ENCODE measurements at regions not wholly inside any gene's neighbourhood (a gene's known extent, or its start where the extent isn't known, plus 50 kb on each side); places are given as distances from the start of the nearest gene placed in this dataset.

DNA sequence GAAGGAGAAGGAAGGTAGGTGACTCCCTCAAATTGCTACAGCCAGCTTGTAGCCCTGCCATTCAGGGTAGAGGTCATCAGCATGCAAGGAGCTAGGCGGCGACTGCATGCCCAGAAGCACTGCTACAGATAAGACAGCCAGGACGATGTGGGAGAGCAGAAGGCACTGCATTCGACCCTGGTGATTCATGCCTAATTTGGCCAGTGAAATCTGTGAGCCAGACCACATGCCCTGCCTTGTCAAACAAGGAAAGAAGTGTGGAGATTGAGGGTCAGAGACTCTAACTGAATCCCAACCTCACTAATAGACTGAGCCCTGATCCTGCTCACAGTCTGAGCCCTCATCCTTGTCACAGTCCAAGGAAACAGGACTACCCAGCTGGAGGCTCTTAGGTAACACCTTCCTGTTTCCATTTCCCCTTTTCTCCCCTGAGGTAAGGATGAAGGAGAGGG is 86.6 kb downstream of the LINGO1 start:
- Histone ChIP-seq H4K5ac (ENCODE audit: insufficient read length, low read depth, low read length) (peak overlapping the region; percentile 17), H3K4me1 (ENCODE audit: insufficient read depth, low read length) (no peaks in the 10 kb centered on the region), H3K79me2 (ENCODE audit: insufficient read depth, low read length) (no peaks in the 10 kb centered on the region), H3K23ac (ENCODE audit: insufficient read length, low read depth, low read length) (peak overlapping the region; percentile 72), H3K18ac (ENCODE audit: insufficient read length, low read depth, low read length) (no peak overlapping the region), H2BK12ac (ENCODE audit: insufficient read length, low read depth, low read length) (no peak overlapping the region), H3K4me2 (ENCODE audit: insufficient read depth, insufficient read length, low read length) (no peak overlapping the region), H4K8ac (replicated peaks; ENCODE audit: insufficient read length, low read depth, low read length) (no peak overlapping the region), H2AFZ (ENCODE audit: low read length) (no peak overlapping the region), H3T11ph (ENCODE audit: low read length) (no peak overlapping the region), H2BK20ac (ENCODE audit: low read depth, low read length, poor library complexity, severe bottlenecking) (no peak overlapping the region), H2AK5ac (ENCODE audit: insufficient read length, low read length) (no peak overlapping the region), H4K91ac (ENCODE audit: insufficient read length, low read depth, low read length) (no peak overlapping the region), H3K23me2 (ENCODE audit: insufficient read length, low read depth, low read length, poor library complexity, severe bottlenecking) (no peaks in the 10 kb centered on the region), H3K4ac (ENCODE audit: low read depth, low read length) (no peak overlapping the region), H3K9ac (ENCODE audit: extremely low read depth, insufficient read length, low read length) (no peak overlapping the region), H3K27ac (ENCODE audit: insufficient read length, low read depth, low read length) (peak overlapping the region; percentile 23), H3K9me3 (ENCODE audit: control insufficient read depth, low read depth, low read length) (no peaks in the 10 kb centered on the region), H2BK5ac (ENCODE audit: insufficient read length, low read length) (no peak overlapping the region), H3K56ac (ENCODE audit: insufficient read length, low read depth, low read length) (no peak overlapping the region), H2BK15ac (ENCODE audit: low read depth, low read length) (no peak overlapping the region), H3K14ac (ENCODE audit: insufficient read depth, low read length) (no peak overlapping the region; the same call in 1 of the 2 replicates), H4K20me1 (ENCODE audit: control insufficient read depth, insufficient read depth, insufficient read length) (no peaks in the 10 kb centered on the region), H3K27me3 (ENCODE audit: insufficient read depth, low read length) (no peaks in the 10 kb centered on the region), H2BK120ac (ENCODE audit: low read depth, low read length, poor library complexity, severe bottlenecking) (no peak overlapping the region), H3K79me1 (ENCODE audit: insufficient read depth, low read depth, low read length, poor library complexity, severe bottlenecking) (no peaks in the 10 kb centered on the region)
- WGBS (ENCODE audit: extremely low coverage, insufficient read length, low lambda C conversion rate): no CpG with 5 or more reads among the region's 4 CpGs
- DNase-seq: no peak
- Mint-ChIP-seq H3K9me3 (peaks cover 2 to 6% of the 10 kb centered on the region in 2 experiments; a peak in 3 of 5 replicates), H3K27ac (no peak overlapping the region; a peak in 1 of 7 replicates), H3K4me3 (no peak overlapping the region), H3K27me3 (ENCODE audit: low read depth) (peaks cover 12% of the 10 kb centered on the region), H3K36me3 (ENCODE audit: insufficient read depth in 1 of 3, low read depth in 3 of 3) (no peaks in the 10 kb centered on the region), H3K4me1 (peaks cover 23 to 38% of the 10 kb centered on the region in 2 experiments)
- TF ChIP-seq, protein P1, sequence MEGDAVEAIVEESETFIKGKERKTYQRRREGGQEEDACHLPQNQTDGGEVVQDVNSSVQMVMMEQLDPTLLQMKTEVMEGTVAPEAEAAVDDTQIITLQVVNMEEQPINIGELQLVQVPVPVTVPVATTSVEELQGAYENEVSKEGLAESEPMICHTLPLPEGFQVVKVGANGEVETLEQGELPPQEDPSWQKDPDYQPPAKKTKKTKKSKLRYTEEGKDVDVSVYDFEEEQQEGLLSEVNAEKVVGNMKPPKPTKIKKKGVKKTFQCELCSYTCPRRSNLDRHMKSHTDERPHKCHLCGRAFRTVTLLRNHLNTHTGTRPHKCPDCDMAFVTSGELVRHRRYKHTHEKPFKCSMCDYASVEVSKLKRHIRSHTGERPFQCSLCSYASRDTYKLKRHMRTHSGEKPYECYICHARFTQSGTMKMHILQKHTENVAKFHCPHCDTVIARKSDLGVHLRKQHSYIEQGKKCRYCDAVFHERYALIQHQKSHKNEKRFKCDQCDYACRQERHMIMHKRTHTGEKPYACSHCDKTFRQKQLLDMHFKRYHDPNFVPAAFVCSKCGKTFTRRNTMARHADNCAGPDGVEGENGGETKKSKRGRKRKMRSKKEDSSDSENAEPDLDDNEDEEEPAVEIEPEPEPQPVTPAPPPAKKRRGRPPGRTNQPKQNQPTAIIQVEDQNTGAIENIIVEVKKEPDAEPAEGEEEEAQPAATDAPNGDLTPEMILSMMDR (conservative IDR thresholded peaks at IDR 0.05): no peak

Measured in H9 (cell line).